H1 (cell line): ENCODE measurements at regions not wholly inside any gene's neighbourhood (a gene's known extent, or its start where the extent isn't known, plus 50 kb on each side); places are given as distances from the start of the nearest gene placed in this dataset.

Experiments used
- CTCF ChIA-PET: fragments of 300-600 bp; sonication (Branson Sonifier 250); formaldehyde crosslinking; loops from one replicate; lab custom pipeline; 2021; ENCODE audit not compliant: partially characterized antibody; lab: Charles Lee
- POLR2A ChIA-PET: fragments of 300-600 bp; sonication (Branson Sonifier 250); formaldehyde crosslinking; loops from one replicate; lab custom pipeline; 2021; ENCODE audit warnings: inconsistent platforms; ENCODE audit not compliant: partially characterized antibody; lab: Charles Lee
- DNase-seq, 2 experiments: peaks; one replicate each; pipeline versions ENCODE4 v3.0.0 to v3.0.0-alpha.2; 2010 to 2022; ENCODE audit warnings: low spot score in 2 of 2, low read depth in 1 of 2, mixed read lengths in 1 of 2
- FAIRE-seq: peaks from 2 replicates; lab custom pipeline; 2011; peaks lifted over from hg19 to GRCh38; lab: Jason Lieb, UNC
- H2AFZ ChIP-seq: 2 replicates; pipeline ENCODE4 v1.8.1; 2012; ENCODE audit warnings: low read length, inconsistent platforms
- H2AK5ac ChIP-seq: 2 replicates; pipeline ENCODE4 v1.6.1; 2013; ENCODE audit warnings: low read depth, low read length
- H2BK120ac ChIP-seq: replicated peaks from 2 replicates; pipeline ENCODE3; 2013; ENCODE audit warnings: low read depth, low read length, inconsistent platforms
- H2BK12ac ChIP-seq: 2 replicates; pipeline ENCODE4 v1.6.1; 2013; ENCODE audit warnings: low read depth, low read length
- H2BK15ac ChIP-seq: 2 replicates; pipeline ENCODE4 v1.6.1; 2013; ENCODE audit warnings: low read length
- H2BK20ac ChIP-seq: 2 replicates; pipeline ENCODE4 v1.6.1; 2013; ENCODE audit warnings: low read length
- H2BK5ac ChIP-seq: 2 replicates; pipeline ENCODE4 v1.6.1; 2013; ENCODE audit warnings: low read depth, low read length
- H3K14ac ChIP-seq: 2 replicates; pipeline ENCODE4 v1.6.1; 2013; ENCODE audit warnings: inconsistent platforms; ENCODE audit not compliant: insufficient read length
- H3K18ac ChIP-seq: 2 replicates; pipeline ENCODE4 v1.6.1; 2013; ENCODE audit warnings: low read length; ENCODE audit errors: extremely low read depth
- H3K23ac ChIP-seq: 2 replicates; pipeline ENCODE4 v1.6.1; 2013; ENCODE audit warnings: inconsistent platforms; ENCODE audit not compliant: insufficient read length
- H3K23me2 ChIP-seq: 2 replicates; pipeline ENCODE4 v1.6.1; 2013; ENCODE audit warnings: low read depth, low read length
- H3K27ac ChIP-seq: 2 replicates; pipeline ENCODE4 v1.6.1; 2011; ENCODE audit warnings: low read depth, low read length, inconsistent platforms
- H3K27me3 ChIP-seq, 4 experiments: replicated peaks in 1 of 4; 1 replicate in 1 of 4; 2 replicates in 3 of 4; pipeline versions ENCODE4 v1.6.1 to v1.8.1; 2011 to 2013; ENCODE audit warnings: low read length in 3 of 4, mild to moderate bottlenecking in 3 of 4, inconsistent platforms in 2 of 4, mixed read lengths in 2 of 4, moderate library complexity in 1 of 4; ENCODE audit not compliant: control insufficient read depth in 3 of 4, insufficient read depth in 3 of 4; ENCODE audit errors: extremely low read depth in 1 of 4
- H3K36me3 ChIP-seq, 4 experiments: 2 replicates each; pipeline versions ENCODE4 v1.6.1 to v1.8.1; 2011 to 2013; ENCODE audit warnings: mild to moderate bottlenecking in 4 of 4, low read length in 3 of 4, moderate library complexity in 2 of 4, control low read depth in 1 of 4, inconsistent platforms in 1 of 4; ENCODE audit not compliant: insufficient read depth in 4 of 4, control insufficient read depth in 2 of 4
- H3K4ac ChIP-seq: replicated peaks from 2 replicates; pipeline ENCODE3; 2013; ENCODE audit warnings: low read length, low read depth, mixed read lengths, inconsistent platforms; ENCODE audit not compliant: insufficient read length
- H3K4me1 ChIP-seq, 4 experiments: replicated peaks in 1 of 4; 1 replicate in 1 of 4; 2 replicates in 3 of 4; pipeline versions ENCODE4 v1.6.1 to v1.8.1; 2011 to 2013; ENCODE audit warnings: low read length in 3 of 4, inconsistent platforms in 2 of 4, mixed read lengths in 1 of 4; ENCODE audit not compliant: insufficient read depth in 4 of 4, control insufficient read depth in 3 of 4
- H3K4me2 ChIP-seq, 2 experiments: 2 replicates each; pipeline versions ENCODE4 v1.6.1 to v1.8.1; 2011 to 2013; ENCODE audit warnings: low read depth in 2 of 2, low read length in 2 of 2, control low read depth in 1 of 2, inconsistent platforms in 1 of 2, mild to moderate bottlenecking in 1 of 2; ENCODE audit not compliant: insufficient read depth in 1 of 2
- H3K4me3 ChIP-seq, 4 experiments: fragments of 200-600, 300-600 bp in 1 of 4; sonication (generic), shearing (Covaris generic), sonication (Bioruptor Twin) in 1 of 4; 2 replicates each; pipeline versions ENCODE4 v1.5.1 to v1.8.1; 2011 to 2016; ENCODE audit warnings: low read length in 4 of 4, low read depth in 3 of 4, control low read depth in 2 of 4, inconsistent platforms in 2 of 4, mild to moderate bottlenecking in 2 of 4, mixed read lengths in 1 of 4, moderate library complexity in 1 of 4; ENCODE audit not compliant: insufficient read depth in 2 of 4; ENCODE audit errors: extremely low read depth in 1 of 4
- H3K56ac ChIP-seq: replicated peaks from 2 replicates; pipeline ENCODE3; 2013; ENCODE audit warnings: low read depth, mild to moderate bottlenecking, mixed read lengths, low read length, inconsistent platforms; ENCODE audit not compliant: insufficient read length
- H3K79me1 ChIP-seq: 2 replicates; pipeline ENCODE4 v1.6.1; 2013; ENCODE audit warnings: low read depth, low read length, control low read depth
- H3K79me2 ChIP-seq, 2 experiments: 2 replicates each; pipeline versions ENCODE4 v1.6.1 to v1.8.1; 2012 to 2013; ENCODE audit warnings: low read length in 2 of 2, mild to moderate bottlenecking in 2 of 2, inconsistent platforms in 1 of 2; ENCODE audit not compliant: insufficient read depth in 2 of 2, control insufficient read depth in 1 of 2
- H3K9ac ChIP-seq, 4 experiments: replicated peaks in 1 of 4; 1 replicate in 1 of 4; 2 replicates in 3 of 4; pipeline versions ENCODE4 v1.6.1 to v1.8.1; 2011 to 2013; ENCODE audit warnings: low read depth in 3 of 4, low read length in 3 of 4, control low read depth in 2 of 4, mild to moderate bottlenecking in 2 of 4, moderate library complexity in 2 of 4, inconsistent platforms in 1 of 4; ENCODE audit errors: extremely low read depth in 1 of 4
- H3K9me3 ChIP-seq, 2 experiments: 2 replicates each; pipeline versions ENCODE4 v1.6.1 to v1.8.1; 2012 to 2013; ENCODE audit warnings: mild to moderate bottlenecking in 2 of 2, moderate library complexity in 2 of 2, control low read depth in 1 of 2, inconsistent platforms in 1 of 2, low read depth in 1 of 2, low read length in 1 of 2, mixed read lengths in 1 of 2; ENCODE audit not compliant: insufficient read depth in 2 of 2
- H4K20me1 ChIP-seq, 2 experiments: replicated peaks in 1 of 2; 2 replicates each; pipeline versions ENCODE3 to v1.8.1; 2011 to 2013; ENCODE audit warnings: inconsistent platforms in 2 of 2, low read length in 2 of 2, mild to moderate bottlenecking in 1 of 2; ENCODE audit not compliant: insufficient read depth in 2 of 2, control insufficient read depth in 1 of 2
- H4K5ac ChIP-seq: 2 replicates; pipeline ENCODE4 v1.6.1; 2013; ENCODE audit warnings: low read length, low read depth, mixed read lengths, inconsistent platforms; ENCODE audit not compliant: insufficient read length
- H4K8ac ChIP-seq: 2 replicates; pipeline ENCODE4 v1.8.0; 2013; ENCODE audit warnings: mild to moderate bottlenecking, moderate library complexity, low read length, inconsistent platforms; ENCODE audit not compliant: insufficient read depth; ENCODE audit errors: extremely low read depth
- H4K91ac ChIP-seq: replicated peaks from 2 replicates; pipeline ENCODE3; 2013; ENCODE audit warnings: low read length, mixed read lengths, inconsistent platforms; ENCODE audit not compliant: insufficient read length
- HDAC2 ChIP-seq, 2 experiments: fragments of 300-600 bp in 1 of 2; sonication (generic) in 1 of 2; IDR thresholded peaks; 2 replicates each; pipeline ENCODE4 v1.6.1; 2011 to 2012; ENCODE audit warnings: low read depth in 2 of 2, low read length in 2 of 2, mild to moderate bottlenecking in 2 of 2, moderate library complexity in 2 of 2, borderline replicate concordance in 1 of 2, inconsistent platforms in 1 of 2
- MAFK ChIP-seq: IDR thresholded peaks from 2 replicates; pipeline ENCODE4 v1.6.1; 2012; ENCODE audit warnings: low read depth, mild to moderate bottlenecking, improper control_type of control experiment, low read length
- RBBP5 ChIP-seq: IDR thresholded peaks from 2 replicates; pipeline ENCODE4 v1.7.1; 2012; ENCODE audit warnings: low read depth, mild to moderate bottlenecking, inconsistent platforms, low read length, moderate library complexity, borderline replicate concordance

GRCh38 chr1:119220991-119221390 lies 80.5 kb upstream of the WARS2 start:
- POLR2A ChIA-PET, result no interaction called here
- DNase-seq, result no peak
- CTCF ChIA-PET, result interaction anchor here (1.5 to 1.8 kb wide), 2 partner anchors 15 to 54 kb away, joined by 4 to 5 read pairs; no protein-coding TSS in a partner anchor
- TF ChIP-seq MAFK, result no peak
- no peak for TF ChIP-seq HDAC2 (IDR thresholded peaks at IDR 0.05; ENCODE audit: borderline replicate concordance in 1 of 2, low read depth in 2 of 2, low read length in 2 of 2)
- TF ChIP-seq RBBP5, result no peak

More at GRCh38 chr1:119220991-119221390, 80.5 kb upstream of the WARS2 start:
- Histone ChIP-seq H3K23me2 (no peaks in the 10 kb centered on the region; the same call in 1 of the 2 replicates), H3K4ac (no peak overlapping the region), H3K9me3 (no peaks in the 10 kb centered on the region), H2BK12ac (no peak overlapping the region), H3K4me2 (no peak overlapping the region), H2BK120ac (no peak overlapping the region), H3K27ac (no peak overlapping the region), H3K56ac (no peak overlapping the region), H3K18ac (no peak overlapping the region), H3K79me1 (no peaks in the 10 kb centered on the region), H3K79me2 (no peaks in the 10 kb centered on the region), H3K14ac (no peak overlapping the region), H2BK5ac (no peak overlapping the region), H4K5ac (no peak overlapping the region), H4K20me1 (no peaks in the 10 kb centered on the region), H2AK5ac (no peak overlapping the region), H3K23ac (no peak overlapping the region), H3K27me3 (no peaks in the 10 kb centered on the region), H2BK20ac (no peak overlapping the region), H4K91ac (no peak overlapping the region), H3K4me3 (no peak overlapping the region), H3K9ac (no peak overlapping the region), H3K4me1 (no peaks in the 10 kb centered on the region), H4K8ac (no peak overlapping the region), H2AFZ (no peak overlapping the region), H3K36me3 (peaks cover 0 to 3% (median 0%) of the 10 kb centered on the region in 4 experiments; a peak in 1 of 8 replicates), H2BK15ac (no peak overlapping the region)
- FAIRE-seq, result no peak
